GF-D8 (cell line): ENCODE measurements at regions not wholly inside any gene's neighbourhood (a gene's known extent, or its start where the extent isn't known, plus 50 kb on each side); places are given as distances from the start of the nearest gene placed in this dataset.

Experiments
- DNase-seq: peaks from one replicate; lab custom pipeline; 2025; lab: John Stamatoyannopoulos, UW

DNA sequence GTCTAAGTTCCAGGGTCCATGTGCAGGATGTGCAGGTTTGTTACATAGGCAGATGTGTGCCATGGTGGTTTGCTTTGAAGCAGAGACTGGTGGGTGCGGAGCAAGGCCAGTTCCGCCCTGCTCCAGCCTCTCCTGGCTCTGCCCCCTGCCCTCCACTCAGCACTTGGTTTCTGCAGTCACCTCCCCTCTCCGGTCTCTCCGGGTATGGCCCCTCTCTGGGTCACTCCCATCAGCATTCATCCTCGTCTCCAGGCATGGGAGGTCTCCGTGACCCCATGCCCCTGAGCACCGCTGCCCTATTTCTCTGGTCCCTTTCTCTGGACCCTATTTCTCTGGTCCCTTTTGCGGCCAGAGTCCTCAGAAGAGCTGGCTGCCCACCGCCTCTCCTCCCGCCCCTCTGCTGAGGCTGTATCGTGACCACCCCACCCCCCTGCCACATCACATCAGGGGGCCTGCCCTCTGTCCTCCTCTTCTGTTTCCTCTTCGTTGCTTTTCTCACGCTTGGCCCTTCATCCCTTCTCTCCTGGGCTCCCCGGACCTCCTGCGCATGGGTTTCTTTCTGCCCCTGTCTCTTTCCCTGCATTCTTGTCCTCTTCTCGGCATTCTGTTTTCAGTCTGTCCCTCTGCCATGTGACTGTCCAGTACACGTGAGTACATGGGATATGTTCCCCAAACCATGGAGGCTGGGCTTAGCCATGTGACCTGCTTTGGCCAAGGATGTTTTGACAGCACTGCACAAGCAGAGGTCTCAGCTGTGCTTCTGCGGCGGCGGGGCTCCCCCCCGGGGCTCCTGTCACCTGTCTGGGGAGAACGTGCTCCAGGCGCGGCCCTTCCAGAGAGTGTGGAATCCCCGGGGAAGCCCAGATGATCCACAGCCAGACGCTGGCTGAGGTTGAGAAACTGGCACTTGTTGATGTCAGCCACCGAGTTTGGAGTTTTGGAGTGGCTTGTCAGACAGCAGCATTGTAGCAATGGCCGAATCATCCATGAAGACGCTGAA is 54.4 kb upstream of the C1orf174 start:
- DNase-seq, result no peak

DNA sequence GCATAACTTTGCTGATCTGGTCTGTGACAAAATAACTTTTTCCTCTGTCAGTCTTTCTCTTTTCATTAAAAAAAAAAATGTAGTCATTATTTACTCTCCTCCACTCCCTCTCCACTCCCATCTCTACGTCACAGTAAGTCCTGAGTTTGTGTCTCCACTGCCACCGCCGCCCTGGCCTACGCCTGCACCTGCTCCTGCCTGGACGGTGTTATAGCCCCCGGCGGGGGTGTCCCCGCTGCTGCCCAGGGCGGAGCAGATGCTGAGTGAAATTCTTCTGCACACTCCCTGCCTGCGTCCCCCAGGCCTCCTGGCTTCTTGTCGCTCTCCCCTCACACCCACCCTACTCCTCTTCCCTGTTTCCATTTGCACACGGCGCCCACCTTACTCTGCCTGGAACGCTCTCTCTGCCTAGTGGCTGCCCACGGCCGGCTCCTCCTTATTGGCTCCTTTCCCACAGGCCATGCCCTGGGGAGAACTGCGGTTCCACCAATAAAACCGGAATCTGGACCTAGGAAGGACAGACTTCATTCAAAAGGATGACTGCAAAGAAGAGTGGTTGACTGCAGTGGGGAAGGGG is 55.2 kb upstream of the C1orf174 start:
- DNase-seq, result no peak

GRCh38 chr1:3956527-3957170 is 56.6 kb upstream of the C1orf174 start:
- no peak for DNase-seq

GRCh38 chr1:3959361-3959760 is 59.3 kb upstream of the C1orf174 start:
- no peak for DNase-seq

- DNase-seq, result no peak
These were observed 63.5 kb upstream of the C1orf174 start for GRCh38 chr1:3963554-3963953.

- no peak for DNase-seq
These were observed 65.6 kb upstream of the C1orf174 start for GRCh38 chr1:3965693-3966092.

GRCh38 chr1:3968851-3969250 is 68.8 kb upstream of the C1orf174 start:
- no peak for DNase-seq

DNA sequence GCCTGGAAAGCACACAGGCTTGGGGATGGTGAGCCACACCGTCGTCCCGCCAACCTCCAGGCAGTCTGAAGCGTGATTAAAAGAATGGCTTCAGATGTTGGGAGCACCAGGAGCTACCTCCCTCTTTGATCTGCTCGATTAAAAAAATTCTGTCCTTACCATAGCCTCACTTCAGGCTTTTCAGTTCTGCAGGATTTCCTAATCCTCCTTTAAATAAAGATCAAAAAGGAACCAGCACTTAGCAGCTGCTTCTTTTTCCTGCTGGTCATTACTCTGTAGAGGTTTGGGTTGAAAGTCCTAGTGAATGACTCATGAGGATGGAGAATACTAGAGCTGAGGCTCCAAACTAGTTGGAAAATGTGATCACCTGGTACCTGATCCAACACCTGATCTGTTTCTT is 71.9 kb upstream of the C1orf174 start:
- DNase-seq, result no peak

DNA sequence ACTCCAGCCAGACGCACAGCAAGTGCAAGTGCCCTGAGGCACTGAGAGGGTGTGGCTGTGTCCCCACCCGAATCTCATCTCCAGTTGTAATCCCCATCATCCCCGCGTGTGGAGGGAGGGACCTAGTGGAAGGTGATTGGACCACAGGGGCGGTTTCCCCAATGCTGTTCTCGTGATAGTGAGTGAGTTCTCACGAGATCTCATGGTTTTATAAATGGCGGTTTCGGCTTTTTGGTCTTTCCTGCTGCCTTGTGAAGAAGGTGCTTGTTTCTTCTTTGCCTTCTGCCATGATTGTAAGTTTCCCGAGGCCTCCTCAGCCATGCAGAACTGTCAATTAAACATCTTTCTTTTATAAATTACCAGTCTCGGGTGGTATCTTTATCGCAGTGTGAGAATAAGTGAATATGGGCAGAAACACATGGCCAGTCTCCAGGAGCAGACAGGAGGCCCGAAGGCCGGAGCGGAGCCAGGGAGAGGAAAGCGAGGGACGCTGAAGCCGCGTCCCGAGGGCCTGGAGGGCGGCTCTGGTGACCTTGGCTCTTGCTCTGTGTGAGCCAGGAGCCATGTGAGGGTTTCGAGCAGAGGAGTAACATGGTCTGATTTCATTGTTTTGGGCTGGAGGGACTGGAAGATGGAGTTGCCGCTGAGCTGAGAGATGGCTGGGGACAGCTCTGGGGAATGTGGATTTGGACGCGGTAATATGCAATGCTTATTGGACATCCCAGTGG is 76.0 kb upstream of the C1orf174 start:
- DNase-seq, result no peak

- DNase-seq, result no peak
These were observed 76.7 kb upstream of the C1orf174 start for GRCh38 chr1:3976821-3977220.

DNA sequence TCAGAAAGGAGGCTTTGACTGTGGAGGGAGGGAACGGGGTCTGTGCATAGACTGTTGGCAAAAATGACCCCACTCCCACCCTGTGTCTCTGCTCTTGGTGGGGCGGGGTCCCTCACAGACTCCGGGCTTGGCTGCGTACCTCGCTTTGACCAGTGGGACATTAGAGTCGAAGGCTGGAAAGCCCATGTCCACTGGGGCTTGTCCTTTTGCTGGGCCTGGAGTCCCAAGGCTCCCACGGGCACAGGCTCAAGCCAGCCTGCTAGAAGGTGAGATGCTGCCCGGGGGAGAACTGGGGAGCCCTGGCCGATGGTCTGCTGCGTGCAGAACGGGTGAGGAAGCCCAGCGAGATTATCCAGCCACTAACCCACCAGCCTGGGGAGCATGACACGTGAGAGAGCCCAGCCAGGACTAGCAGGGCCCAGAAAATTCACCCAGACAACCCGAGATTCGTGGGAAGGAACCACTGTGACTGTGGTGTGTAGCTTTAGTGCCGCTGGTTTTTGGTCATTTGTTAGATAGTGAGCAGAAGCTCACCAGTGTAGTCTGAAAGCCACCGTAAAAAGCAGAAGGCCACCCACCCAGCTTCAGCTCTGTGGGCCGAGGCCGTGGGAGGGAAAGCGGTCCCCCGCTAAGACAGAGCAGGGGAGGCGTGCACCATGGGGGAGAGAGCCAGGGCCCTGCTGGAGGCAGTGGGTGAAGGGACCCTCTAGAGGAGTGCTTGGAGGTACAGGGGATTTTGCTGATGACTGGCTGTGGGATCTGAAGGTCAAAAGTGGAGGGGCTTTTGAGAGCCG is 78.3 kb upstream of the C1orf174 start:
- DNase-seq, result no peak

DNA sequence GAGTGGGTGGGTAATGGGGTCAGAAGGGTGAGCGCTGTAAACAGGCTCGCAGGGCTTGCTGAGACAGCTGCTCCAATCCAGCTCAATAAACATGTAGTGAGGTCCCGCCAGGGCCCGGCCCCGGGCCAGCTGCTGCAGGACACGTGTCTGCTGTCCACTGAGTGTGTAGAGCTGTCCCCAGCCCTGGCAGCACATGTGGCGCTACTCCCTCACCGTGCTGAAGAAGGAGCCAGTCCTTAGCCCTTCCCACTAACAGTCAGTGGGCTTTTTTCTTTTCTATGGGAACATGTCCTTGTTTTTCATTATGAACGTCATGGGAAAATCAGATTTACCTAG is 78.9 kb upstream of the C1orf174 start:
- DNase-seq, result no peak

GRCh38 chr1:3981261-3981660 is 81.2 kb upstream of the C1orf174 start:
- no peak for DNase-seq

- DNase-seq, result no peak
These were observed 81.9 kb upstream of the C1orf174 start for GRCh38 chr1:3981746-3982505.

DNA sequence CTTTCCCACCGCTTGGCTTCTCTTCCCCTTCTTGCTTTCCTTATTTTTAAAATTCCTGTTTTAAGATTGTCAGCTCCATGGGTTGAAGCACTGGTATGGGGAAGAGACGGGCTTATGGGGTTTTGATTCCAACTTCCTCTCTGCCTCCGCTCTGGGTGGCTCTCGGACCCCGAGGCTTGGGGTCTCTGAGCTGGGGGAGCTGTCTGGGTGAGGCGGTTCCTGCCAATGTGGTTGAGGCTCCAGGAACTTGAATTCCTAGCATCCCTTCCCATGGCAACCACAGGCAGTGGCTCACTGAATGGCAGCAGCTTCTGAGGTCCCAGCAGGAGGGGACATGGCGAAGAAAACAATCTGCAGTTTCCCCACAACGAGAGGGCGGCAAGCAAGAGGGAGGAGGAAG is 83.1 kb upstream of the C1orf174 start:
- no peak for DNase-seq

DNA sequence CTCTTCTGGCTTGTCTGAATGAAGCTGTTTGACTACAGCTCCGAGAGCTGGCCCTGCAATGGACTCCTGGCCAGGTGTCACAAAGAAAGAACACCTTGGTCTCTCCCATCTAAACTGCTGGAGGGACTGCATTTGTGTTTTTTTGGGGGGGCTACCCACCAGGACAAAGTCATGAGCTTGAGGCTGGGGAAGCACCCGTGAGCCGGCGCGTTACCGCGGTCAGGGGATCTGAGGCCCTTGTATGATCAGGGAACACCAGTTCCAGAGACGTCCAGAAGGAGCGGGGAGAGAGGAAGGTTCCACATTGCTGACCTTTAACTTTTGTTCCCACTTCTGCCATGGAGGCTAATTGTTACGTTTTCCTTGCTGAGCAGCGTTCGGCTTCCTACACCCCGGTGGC is 84.5 kb upstream of the C1orf174 start:
- DNase-seq, result no peak

- DNase-seq, result no peak
These were observed 86.7 kb upstream of the C1orf174 start for GRCh38 chr1:3986686-3987218.

- no peak for DNase-seq
These were observed 87.7 kb upstream of the C1orf174 start for GRCh38 chr1:3987669-3988235.

DNA sequence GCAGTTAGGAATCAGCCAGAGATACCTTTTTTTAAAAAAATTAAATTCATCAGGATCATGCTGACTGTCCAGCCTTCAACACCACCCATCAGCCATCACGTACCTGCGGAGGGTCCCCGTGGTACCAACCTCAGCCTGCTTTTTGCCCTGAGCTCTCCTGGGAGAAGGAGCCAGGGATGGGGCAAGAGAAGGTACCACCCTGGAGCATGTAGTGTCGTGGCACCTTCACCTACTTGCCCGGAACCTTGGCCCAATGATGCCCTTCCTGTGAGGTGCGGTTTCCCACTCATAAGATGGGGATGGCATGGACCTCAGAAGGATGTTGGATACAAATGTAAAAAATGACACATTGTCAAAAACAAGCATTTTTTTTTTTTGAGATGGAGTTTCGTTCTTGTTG is 88.4 kb upstream of the C1orf174 start:
- DNase-seq, result no peak

DNA sequence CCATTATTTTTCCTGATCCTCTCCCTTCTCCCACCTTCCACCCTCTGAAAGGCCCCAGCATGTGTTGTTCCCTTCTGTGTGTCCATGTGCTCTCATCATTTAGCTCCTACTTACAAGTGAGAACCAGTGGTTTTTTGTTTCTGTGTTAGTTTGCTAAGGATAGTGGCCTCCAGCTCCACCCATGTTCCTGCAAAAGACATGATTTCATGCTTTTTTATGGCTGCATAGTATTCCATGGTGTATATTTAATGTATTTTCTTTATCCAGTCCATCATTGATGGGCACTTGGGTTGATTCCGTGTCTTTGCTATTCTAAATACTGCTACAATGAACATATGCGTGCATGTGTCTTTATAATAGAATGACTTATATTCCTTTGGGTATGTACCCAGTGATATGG is 89.4 kb upstream of the C1orf174 start:
- DNase-seq, result no peak
